ENCODE measurements at regions not wholly inside any gene's neighbourhood (a gene's known extent, or its start where the extent isn't known, plus 50 kb on each side); places are given as distances from the start of the nearest gene placed in this dataset.

DNA sequence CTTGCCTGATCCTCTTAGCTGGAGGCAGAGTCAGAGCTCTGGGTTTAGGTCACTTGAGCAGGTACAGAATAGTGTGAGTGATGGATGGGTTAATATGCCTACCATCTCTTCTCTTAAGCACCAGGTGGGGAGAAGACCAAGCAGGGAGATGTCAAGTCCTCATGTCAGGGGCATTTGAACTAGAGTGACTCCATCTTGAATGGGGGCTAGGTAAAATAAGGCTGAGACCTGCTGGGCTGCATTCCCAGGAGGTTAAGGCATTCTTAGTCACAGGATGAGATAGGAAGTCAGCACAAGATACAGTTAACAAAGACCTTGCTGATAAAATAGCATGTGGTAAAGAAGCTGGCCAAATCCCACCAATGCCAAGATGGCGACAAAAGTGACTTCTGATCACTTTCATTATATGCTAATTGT, 77.4 kb upstream of the BTG3 start (continued):
- TF ChIP-seq TSC22D4 (tag; IDR thresholded peaks at IDR 0.05), result no peak
- TF ChIP-seq ZNF408 (CRISPR knock-in tag; IDR thresholded peaks at IDR 0.05; ENCODE audit: low read depth), result no peak
- TF ChIP-seq SETDB1 (IDR thresholded peaks at IDR 0.05; ENCODE audit: low read length), result no peak
- no peak for TF ChIP-seq NCOA6 (IDR thresholded peaks at IDR 0.05)
- TF ChIP-seq CHCHD3 (CRISPR knock-in tag; IDR thresholded peaks at IDR 0.05), result no peak
- TF ChIP-seq, protein P1, sequence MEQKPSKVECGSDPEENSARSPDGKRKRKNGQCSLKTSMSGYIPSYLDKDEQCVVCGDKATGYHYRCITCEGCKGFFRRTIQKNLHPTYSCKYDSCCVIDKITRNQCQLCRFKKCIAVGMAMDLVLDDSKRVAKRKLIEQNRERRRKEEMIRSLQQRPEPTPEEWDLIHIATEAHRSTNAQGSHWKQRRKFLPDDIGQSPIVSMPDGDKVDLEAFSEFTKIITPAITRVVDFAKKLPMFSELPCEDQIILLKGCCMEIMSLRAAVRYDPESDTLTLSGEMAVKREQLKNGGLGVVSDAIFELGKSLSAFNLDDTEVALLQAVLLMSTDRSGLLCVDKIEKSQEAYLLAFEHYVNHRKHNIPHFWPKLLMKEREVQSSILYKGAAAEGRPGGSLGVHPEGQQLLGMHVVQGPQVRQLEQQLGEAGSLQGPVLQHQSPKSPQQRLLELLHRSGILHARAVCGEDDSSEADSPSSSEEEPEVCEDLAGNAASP (IDR thresholded peaks at IDR 0.05), result no peak
- TF ChIP-seq EHMT2 (IDR thresholded peaks at IDR 0.05), result no peak
- TF ChIP-seq, protein P2, sequence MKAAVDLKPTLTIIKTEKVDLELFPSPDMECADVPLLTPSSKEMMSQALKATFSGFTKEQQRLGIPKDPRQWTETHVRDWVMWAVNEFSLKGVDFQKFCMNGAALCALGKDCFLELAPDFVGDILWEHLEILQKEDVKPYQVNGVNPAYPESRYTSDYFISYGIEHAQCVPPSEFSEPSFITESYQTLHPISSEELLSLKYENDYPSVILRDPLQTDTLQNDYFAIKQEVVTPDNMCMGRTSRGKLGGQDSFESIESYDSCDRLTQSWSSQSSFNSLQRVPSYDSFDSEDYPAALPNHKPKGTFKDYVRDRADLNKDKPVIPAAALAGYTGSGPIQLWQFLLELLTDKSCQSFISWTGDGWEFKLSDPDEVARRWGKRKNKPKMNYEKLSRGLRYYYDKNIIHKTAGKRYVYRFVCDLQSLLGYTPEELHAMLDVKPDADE (conservative IDR thresholded peaks at IDR 0.05; ENCODE audit: control insufficient read depth, low read depth, low read length), result no peak
- peak; percentile 85 for TF ChIP-seq ZNF175 (CRISPR knock-in tag; IDR thresholded peaks at IDR 0.05; ENCODE audit: low read depth)
- TF ChIP-seq, protein P3, sequence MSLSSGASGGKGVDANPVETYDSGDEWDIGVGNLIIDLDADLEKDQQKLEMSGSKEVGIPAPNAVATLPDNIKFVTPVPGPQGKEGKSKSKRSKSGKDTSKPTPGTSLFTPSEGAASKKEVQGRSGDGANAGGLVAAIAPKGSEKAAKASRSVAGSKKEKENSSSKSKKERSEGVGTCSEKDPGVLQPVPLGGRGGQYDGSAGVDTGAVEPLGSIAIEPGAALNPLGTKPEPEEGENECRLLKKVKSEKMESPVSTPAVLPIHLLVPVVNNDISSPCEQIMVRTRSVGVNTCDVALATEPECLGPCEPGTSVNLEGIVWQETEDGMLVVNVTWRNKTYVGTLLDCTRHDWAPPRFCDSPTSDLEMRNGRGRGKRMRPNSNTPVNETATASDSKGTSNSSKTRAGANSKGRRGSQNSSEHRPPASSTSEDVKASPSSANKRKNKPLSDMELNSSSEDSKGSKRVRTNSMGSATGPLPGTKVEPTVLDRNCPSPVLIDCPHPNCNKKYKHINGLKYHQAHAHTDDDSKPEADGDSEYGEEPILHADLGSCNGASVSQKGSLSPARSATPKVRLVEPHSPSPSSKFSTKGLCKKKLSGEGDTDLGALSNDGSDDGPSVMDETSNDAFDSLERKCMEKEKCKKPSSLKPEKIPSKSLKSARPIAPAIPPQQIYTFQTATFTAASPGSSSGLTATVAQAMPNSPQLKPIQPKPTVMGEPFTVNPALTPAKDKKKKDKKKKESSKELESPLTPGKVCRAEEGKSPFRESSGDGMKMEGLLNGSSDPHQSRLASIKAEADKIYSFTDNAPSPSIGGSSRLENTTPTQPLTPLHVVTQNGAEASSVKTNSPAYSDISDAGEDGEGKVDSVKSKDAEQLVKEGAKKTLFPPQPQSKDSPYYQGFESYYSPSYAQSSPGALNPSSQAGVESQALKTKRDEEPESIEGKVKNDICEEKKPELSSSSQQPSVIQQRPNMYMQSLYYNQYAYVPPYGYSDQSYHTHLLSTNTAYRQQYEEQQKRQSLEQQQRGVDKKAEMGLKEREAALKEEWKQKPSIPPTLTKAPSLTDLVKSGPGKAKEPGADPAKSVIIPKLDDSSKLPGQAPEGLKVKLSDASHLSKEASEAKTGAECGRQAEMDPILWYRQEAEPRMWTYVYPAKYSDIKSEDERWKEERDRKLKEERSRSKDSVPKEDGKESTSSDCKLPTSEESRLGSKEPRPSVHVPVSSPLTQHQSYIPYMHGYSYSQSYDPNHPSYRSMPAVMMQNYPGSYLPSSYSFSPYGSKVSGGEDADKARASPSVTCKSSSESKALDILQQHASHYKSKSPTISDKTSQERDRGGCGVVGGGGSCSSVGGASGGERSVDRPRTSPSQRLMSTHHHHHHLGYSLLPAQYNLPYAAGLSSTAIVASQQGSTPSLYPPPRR (CRISPR knock-in tag; IDR thresholded peaks at IDR 0.05; ENCODE audit: borderline replicate concordance), result no peak
- TF ChIP-seq PTBP1 (IDR thresholded peaks at IDR 0.05; ENCODE audit: low read depth, low read length), result no peak
- TF ChIP-seq, protein P4, sequence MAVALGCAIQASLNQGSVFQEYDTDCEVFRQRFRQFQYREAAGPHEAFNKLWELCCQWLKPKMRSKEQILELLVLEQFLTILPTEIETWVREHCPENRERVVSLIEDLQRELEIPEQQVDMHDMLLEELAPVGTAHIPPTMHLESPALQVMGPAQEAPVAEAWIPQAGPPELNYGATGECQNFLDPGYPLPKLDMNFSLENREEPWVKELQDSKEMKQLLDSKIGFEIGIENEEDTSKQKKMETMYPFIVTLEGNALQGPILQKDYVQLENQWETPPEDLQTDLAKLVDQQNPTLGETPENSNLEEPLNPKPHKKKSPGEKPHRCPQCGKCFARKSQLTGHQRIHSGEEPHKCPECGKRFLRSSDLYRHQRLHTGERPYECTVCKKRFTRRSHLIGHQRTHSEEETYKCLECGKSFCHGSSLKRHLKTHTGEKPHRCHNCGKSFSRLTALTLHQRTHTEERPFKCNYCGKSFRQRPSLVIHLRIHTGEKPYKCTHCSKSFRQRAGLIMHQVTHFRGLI (CRISPR knock-in tag; IDR thresholded peaks at IDR 0.05), result peak; percentile 92
- TF ChIP-seq, protein P5, sequence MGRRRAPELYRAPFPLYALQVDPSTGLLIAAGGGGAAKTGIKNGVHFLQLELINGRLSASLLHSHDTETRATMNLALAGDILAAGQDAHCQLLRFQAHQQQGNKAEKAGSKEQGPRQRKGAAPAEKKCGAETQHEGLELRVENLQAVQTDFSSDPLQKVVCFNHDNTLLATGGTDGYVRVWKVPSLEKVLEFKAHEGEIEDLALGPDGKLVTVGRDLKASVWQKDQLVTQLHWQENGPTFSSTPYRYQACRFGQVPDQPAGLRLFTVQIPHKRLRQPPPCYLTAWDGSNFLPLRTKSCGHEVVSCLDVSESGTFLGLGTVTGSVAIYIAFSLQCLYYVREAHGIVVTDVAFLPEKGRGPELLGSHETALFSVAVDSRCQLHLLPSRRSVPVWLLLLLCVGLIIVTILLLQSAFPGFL (CRISPR knock-in tag; IDR thresholded peaks at IDR 0.05), result no peak
- TF ChIP-seq POLR2H (tag; IDR thresholded peaks at IDR 0.05; ENCODE audit: low read depth), result no peak
- TF ChIP-seq HMGN3 (IDR thresholded peaks at IDR 0.05; ENCODE audit: borderline replicate concordance, extremely low read depth, insufficient read length, low read depth, low read length), result no peak
- no peak for TF ChIP-seq ZNF121 (CRISPR knock-in tag; conservative IDR thresholded peaks at IDR 0.05)
- TF ChIP-seq, protein P6, sequence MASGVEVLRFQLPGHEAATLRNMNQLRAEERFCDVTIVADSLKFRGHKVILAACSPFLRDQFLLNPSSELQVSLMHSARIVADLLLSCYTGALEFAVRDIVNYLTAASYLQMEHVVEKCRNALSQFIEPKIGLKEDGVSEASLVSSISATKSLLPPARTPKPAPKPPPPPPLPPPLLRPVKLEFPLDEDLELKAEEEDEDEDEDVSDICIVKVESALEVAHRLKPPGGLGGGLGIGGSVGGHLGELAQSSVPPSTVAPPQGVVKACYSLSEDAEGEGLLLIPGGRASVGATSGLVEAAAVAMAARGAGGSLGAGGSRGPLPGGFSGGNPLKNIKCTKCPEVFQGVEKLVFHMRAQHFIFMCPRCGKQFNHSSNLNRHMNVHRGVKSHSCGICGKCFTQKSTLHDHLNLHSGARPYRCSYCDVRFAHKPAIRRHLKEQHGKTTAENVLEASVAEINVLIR (CRISPR knock-in tag; IDR thresholded peaks at IDR 0.05), result peak; percentile 67
- no peak for TF ChIP-seq ESRRA (IDR thresholded peaks at IDR 0.05; ENCODE audit: borderline replicate concordance, low read depth)
